ENCODE measurements at regions not wholly inside any gene's neighbourhood (a gene's known extent, or its start where the extent isn't known, plus 50 kb on each side); places are given as distances from the start of the nearest gene placed in this dataset.
"Not testable (repeated sequence)": the region's sequence is repeated elsewhere in the genome, so short reads cannot be mapped to it uniquely, and the experiment has no call there.

DNA sequence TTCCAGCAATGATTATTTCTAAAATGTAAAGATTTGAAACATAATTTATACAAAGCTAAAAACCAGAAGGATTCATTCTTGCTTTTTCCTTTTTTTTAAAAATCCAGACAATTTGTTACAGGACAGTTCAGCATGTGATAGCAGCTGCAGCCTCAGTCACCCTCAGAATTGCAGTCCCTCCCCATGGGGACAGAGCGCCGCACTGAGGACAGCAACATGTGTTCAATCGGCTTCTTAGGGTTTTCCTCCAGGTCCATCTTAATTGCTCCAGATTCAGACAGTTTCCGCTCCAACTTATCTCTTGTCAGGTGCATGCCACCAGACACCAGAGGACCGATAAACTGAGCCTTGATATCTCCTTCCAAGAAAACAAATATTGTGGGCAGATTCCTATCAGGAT lies 134.9 kb upstream of the TBC1D5 start:
- 69 to 70% methylated on average over 5 of the region's 5 CpGs for WGBS, 2 donors
- no peaks in the 10 kb centered on the region for H3K9me3 ChIP-seq
- no peaks in the 10 kb centered on the region for H3K4me1 ChIP-seq
- DNase-seq (no peak), ATAC-seq (no peak)
- intact Hi-C loops (cut with DNase I): no loop called here
- TF ChIP-seq, protein P1, sequence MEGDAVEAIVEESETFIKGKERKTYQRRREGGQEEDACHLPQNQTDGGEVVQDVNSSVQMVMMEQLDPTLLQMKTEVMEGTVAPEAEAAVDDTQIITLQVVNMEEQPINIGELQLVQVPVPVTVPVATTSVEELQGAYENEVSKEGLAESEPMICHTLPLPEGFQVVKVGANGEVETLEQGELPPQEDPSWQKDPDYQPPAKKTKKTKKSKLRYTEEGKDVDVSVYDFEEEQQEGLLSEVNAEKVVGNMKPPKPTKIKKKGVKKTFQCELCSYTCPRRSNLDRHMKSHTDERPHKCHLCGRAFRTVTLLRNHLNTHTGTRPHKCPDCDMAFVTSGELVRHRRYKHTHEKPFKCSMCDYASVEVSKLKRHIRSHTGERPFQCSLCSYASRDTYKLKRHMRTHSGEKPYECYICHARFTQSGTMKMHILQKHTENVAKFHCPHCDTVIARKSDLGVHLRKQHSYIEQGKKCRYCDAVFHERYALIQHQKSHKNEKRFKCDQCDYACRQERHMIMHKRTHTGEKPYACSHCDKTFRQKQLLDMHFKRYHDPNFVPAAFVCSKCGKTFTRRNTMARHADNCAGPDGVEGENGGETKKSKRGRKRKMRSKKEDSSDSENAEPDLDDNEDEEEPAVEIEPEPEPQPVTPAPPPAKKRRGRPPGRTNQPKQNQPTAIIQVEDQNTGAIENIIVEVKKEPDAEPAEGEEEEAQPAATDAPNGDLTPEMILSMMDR (IDR thresholded peaks at IDR 0.05): no peak
- H3K4me3 ChIP-seq: no peak overlapping the region
- no peak overlapping the region for H3K27ac ChIP-seq
- no peaks in the 10 kb centered on the region for H3K36me3 ChIP-seq (replicated peaks in 1 of 2; ENCODE audit: insufficient read depth in 1 of 2, low read depth in 2 of 2)
- H3K27me3 ChIP-seq: no peaks in the 10 kb centered on the region

DNA sequence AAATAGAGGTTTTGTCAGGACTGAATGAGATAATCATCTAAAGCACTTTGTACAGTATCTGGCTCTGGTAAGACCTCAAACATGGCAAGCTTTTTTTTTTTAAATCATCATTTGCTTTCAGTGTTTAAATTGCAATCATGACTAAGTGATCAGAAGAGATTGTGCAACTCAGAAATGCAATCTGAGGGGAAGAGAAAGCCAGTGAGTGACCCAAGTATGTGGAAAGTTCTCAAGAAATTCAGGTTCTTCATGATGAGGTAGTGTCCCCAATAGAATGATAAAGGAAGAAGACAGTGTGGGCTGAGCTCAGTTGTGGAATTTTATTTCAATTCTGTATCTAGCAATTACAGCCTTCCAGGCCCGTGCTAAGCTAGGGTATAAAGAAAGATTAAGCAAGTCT lies 132.2 kb upstream of the TBC1D5 start:
- 59 to 67% methylated on average over 1 of the region's 1 CpG for WGBS, 2 donors
- DNase-seq: no peak
- H3K4me3 ChIP-seq: no peak overlapping the region
- ATAC-seq: no peak
- H3K27ac ChIP-seq: no peak overlapping the region
- H3K4me1 ChIP-seq: no peaks in the 10 kb centered on the region
- TF ChIP-seq, protein P1 (IDR thresholded peaks at IDR 0.05): no peak
- no peak for TF ChIP-seq POLR2A (IDR thresholded peaks at IDR 0.05)
- H3K27me3 ChIP-seq: no peaks in the 10 kb centered on the region
- H3K9me3 ChIP-seq: no peaks in the 10 kb centered on the region
- no peaks in the 10 kb centered on the region for H3K36me3 ChIP-seq (replicated peaks in 1 of 2; ENCODE audit: insufficient read depth in 1 of 2, low read depth in 2 of 2)
- intact Hi-C loops (cut with DNase I): no loop called here

DNA sequence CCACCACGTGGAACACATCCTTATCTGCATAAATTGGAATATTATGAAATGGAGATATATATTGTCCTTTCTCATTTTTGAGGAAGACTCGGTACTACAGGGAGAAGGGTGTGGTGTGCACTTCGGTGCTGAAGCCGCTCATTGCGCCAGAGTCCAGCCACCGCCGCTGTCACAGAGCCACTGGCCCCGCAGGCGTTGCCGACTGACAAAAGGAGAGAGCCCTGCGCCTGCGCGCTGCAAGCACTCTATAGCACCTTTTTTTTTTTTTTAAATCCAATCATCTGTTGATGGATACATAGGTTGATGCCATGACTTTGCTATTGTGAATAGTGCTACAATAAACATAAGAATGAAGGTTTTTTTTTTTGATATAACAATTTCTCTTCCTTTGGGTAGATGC lies 130.0 kb upstream of the TBC1D5 start:
- Histone ChIP-seq H3K4me1 (no peaks in the 10 kb centered on the region), H3K9me3 (no peaks in the 10 kb centered on the region), H3K27me3 (no peaks in the 10 kb centered on the region), H3K36me3 (replicated peaks in 1 of 2; ENCODE audit: insufficient read depth in 1 of 2, low read depth in 2 of 2) (no peaks in the 10 kb centered on the region), H3K4me3 (no peak overlapping the region), H3K27ac (no peak overlapping the region)
- intact Hi-C loops (cut with DNase I): no loop called here
- ATAC-seq (no peak), DNase-seq (no peak)
- TF ChIP-seq POLR2A (IDR thresholded peaks at IDR 0.05): no peak
- TF ChIP-seq, protein P1 (IDR thresholded peaks at IDR 0.05): no peak
- 90% methylated on average over 13 of the region's 13 CpGs for WGBS, 2 donors

DNA sequence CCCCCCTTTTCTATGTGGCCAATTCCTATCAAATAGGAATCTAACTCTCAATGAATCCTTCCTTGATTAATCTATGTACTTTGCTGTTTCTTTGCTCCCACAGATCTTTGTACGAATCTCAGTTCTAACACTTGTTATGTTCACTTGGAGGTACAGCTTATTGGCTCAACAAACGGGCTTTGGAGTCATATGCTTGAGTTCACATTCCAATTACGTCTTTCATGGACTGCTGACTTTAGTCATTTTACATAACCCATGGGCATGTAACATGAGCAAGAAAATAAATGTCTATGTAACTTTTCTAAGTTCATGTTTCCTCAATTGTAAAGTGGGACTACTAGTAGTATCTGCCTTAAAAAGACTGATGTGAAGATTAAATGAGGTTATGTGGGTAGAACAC lies 123.2 kb upstream of the TBC1D5 start:
- no peak for TF ChIP-seq POLR2A (IDR thresholded peaks at IDR 0.05)
- TF ChIP-seq, protein P1 (IDR thresholded peaks at IDR 0.05): no peak
- ATAC-seq (no peak), DNase-seq (no peak)
- H3K9me3 ChIP-seq: no peaks in the 10 kb centered on the region
- 54 to 66% methylated on average over 3 of the region's 3 CpGs for WGBS, 2 donors
- no peaks in the 10 kb centered on the region for H3K36me3 ChIP-seq (replicated peaks in 1 of 2; ENCODE audit: insufficient read depth in 1 of 2, low read depth in 2 of 2)
- H3K27ac ChIP-seq: no peak overlapping the region
- H3K27me3 ChIP-seq: no peaks in the 10 kb centered on the region
- intact Hi-C loops (cut with DNase I): no loop called here
- no peak overlapping the region for H3K4me3 ChIP-seq
- no peaks in the 10 kb centered on the region for H3K4me1 ChIP-seq

DNA sequence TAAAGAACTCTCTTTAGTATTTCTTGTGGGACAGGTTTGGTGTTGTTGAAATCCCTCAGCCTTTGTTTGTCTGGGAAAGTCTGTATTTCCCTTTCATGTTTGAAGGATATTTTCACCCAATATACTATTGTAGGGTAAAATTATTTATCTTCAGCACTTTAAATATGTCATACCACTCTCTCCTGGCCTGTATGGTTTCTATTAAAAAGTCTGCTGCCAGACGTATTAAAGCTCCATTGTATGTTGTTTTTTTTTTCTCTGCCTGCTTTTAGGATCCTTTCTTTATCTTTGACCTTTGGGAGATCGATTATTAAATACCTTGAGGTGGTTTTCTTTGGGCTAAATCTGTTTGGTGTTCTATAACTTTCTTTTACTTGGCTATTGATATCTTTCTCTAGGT lies 119.0 kb upstream of the TBC1D5 start:
- no peak for DNase-seq
- intact Hi-C loops (cut with DNase I): no loop called here
- Histone ChIP-seq H3K4me3 (no peak overlapping the region), H3K36me3 (replicated peaks in 1 of 2; ENCODE audit: insufficient read depth in 1 of 2, low read depth in 2 of 2) (no peaks in the 10 kb centered on the region), H3K4me1 (no peaks in the 10 kb centered on the region), H3K9me3 (no peaks in the 10 kb centered on the region), H3K27me3 (no peaks in the 10 kb centered on the region), H3K27ac (no peak overlapping the region)
- no peak for TF ChIP-seq POLR2A (IDR thresholded peaks at IDR 0.05)
- TF ChIP-seq, protein P1 (IDR thresholded peaks at IDR 0.05): no peak
- WGBS, 2 donors: 61 to 63% methylated on average over 2 of the region's 2 CpGs
- no peak for ATAC-seq

DNA sequence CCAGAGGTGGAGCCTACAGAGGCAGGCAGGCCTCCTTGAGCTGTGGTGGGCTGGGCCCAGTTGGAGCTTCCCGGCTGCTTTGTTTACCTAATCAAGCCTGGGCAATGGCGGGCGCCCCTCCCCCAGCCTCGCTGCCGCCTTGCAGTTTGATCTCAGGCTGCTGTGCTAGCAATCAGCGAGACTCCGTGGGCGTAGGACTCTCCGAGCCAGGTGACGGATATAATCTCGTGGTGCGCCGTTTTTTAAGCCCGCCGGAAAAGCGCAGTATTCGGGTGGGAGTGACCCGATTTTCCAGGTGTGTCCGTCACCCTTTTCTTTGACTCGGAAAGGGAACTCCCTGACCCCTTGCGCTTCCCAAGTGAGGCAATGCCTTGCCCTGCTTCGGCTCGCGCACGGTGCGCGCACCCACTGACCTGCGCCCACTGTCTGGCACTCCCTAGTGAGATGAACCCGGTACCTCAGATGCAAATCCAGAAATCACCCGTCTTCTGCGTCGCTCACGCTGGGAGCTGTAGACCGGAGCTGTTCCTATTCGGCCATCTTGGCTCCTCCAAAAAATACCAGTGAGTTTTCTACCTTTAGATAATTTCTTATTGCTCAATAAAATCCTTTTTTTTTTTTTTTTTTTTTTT lies 118.5 kb upstream of the TBC1D5 start:
- H3K4me3 ChIP-seq; ATAC-seq; H3K4me1 ChIP-seq; H3K27me3 ChIP-seq; H3K27ac ChIP-seq; DNase-seq; intact Hi-C loops (cut with DNase I); H3K9me3 ChIP-seq; H3K36me3 ChIP-seq (replicated peaks in 1 of 2; ENCODE audit: insufficient read depth in 1 of 2, low read depth in 2 of 2): not testable (repeated sequence)
- WGBS, 2 donors: 83 to 92% methylated on average over 34 to 35 of the region's 35 CpGs
